Large intestine (tissue), 3 donors: ENCODE measurements at regions not wholly inside any gene's neighbourhood (a gene's known extent, or its start where the extent isn't known, plus 50 kb on each side); places are given as distances from the start of the nearest gene placed in this dataset.

Experiments used
- DNase-seq, 2 donors: peaks; one replicate each; pipeline versions ENCODE4 v3.0.0 to v3.0.0-alpha.2; 2013
- H3K27ac ChIP-seq: one replicate; pipeline ENCODE4 v1.5.1; 2013; ENCODE audit warnings: low read length
- H3K27me3 ChIP-seq: 2 replicates; pipeline ENCODE4 v1.6.1; 2013; ENCODE audit warnings: low read length; ENCODE audit not compliant: control insufficient read depth, insufficient read depth
- H3K36me3 ChIP-seq: 2 replicates; pipeline ENCODE4 v1.6.1; 2013; ENCODE audit warnings: low read length; ENCODE audit not compliant: control insufficient read depth, insufficient read depth
- H3K4me1 ChIP-seq: one replicate; pipeline ENCODE4 v1.6.1; 2013; ENCODE audit warnings: low read length; ENCODE audit not compliant: control insufficient read depth, insufficient read depth
- H3K4me3 ChIP-seq: one replicate; pipeline ENCODE4 v1.5.1; 2013; ENCODE audit warnings: low read length
- H3K9me3 ChIP-seq: one replicate; pipeline ENCODE4 v1.6.1; 2013; ENCODE audit warnings: mild to moderate bottlenecking, low read depth, low read length, moderate library complexity; ENCODE audit not compliant: control insufficient read depth
- WGBS: methylation state at CpG from one replicate; pipeline ENCODE4 v1.1.5; 2013; ENCODE audit warnings: low lambda C conversion rate; ENCODE audit not compliant: insufficient coverage; 5-methylcytosine and 5-hydroxymethylcytosine counted together

- Histone ChIP-seq H3K27me3 (no peaks in the 10 kb centered on the region), H3K36me3 (no peaks in the 10 kb centered on the region), H3K27ac (no peak overlapping the region), H3K4me1 (no peaks in the 10 kb centered on the region), H3K9me3 (no peaks in the 10 kb centered on the region), H3K4me3 (no peak overlapping the region)
- no CpG with 5 or more reads among the region's 1 CpG for WGBS
- DNase-seq: no peak
These were observed 70.1 kb upstream of the STARD4 start for GRCh38 chr5:111582451-111582850.

- H3K36me3 ChIP-seq: no peaks in the 10 kb centered on the region
- H3K27me3 ChIP-seq: no peaks in the 10 kb centered on the region
- H3K27ac ChIP-seq: no peak overlapping the region
- H3K4me1 ChIP-seq: no peaks in the 10 kb centered on the region
- DNase-seq: no peak
- H3K9me3 ChIP-seq: no peaks in the 10 kb centered on the region
- no peak overlapping the region for H3K4me3 ChIP-seq
These were observed 68.6 kb upstream of the STARD4 start for GRCh38 chr5:111580956-111581355.

GRCh38 chr5:111574311-111574710, 62.0 kb upstream of the STARD4 start:
- no peaks in the 10 kb centered on the region for H3K36me3 ChIP-seq
- no peaks in the 10 kb centered on the region for H3K9me3 ChIP-seq
- no peak overlapping the region for H3K27ac ChIP-seq
- 60% methylated on average over 1 of the region's 2 CpGs for WGBS
- DNase-seq: no peak
- H3K27me3 ChIP-seq: no peaks in the 10 kb centered on the region
- no peak overlapping the region for H3K4me3 ChIP-seq
- no peaks in the 10 kb centered on the region for H3K4me1 ChIP-seq

- Histone ChIP-seq H3K27me3 (no peaks in the 10 kb centered on the region), H3K27ac (no peak overlapping the region), H3K4me1 (no peaks in the 10 kb centered on the region), H3K9me3 (no peaks in the 10 kb centered on the region), H3K4me3 (no peak overlapping the region), H3K36me3 (no peaks in the 10 kb centered on the region)
- no CpG with 5 or more reads among the region's 5 CpGs for WGBS
- no peak for DNase-seq
These were observed 60.2 kb upstream of the STARD4 start for GRCh38 chr5:111572561-111572960.

GRCh38 chr5:111563031-111563822, 50.9 kb upstream of the STARD4 start:
- WGBS: 31% methylated on average over 2 of the region's 6 CpGs
- DNase-seq: peak in 1 of 2 donors; percentile 13
- no peaks in the 10 kb centered on the region for H3K9me3 ChIP-seq
- H3K36me3 ChIP-seq: no peaks in the 10 kb centered on the region
- H3K27me3 ChIP-seq: no peaks in the 10 kb centered on the region
- no peak overlapping the region for H3K4me3 ChIP-seq
- no peaks in the 10 kb centered on the region for H3K4me1 ChIP-seq
- no peak overlapping the region for H3K27ac ChIP-seq

GRCh38 chr5:111562561-111562960, 50.2 kb upstream of the STARD4 start:
- no peaks in the 10 kb centered on the region for H3K27me3 ChIP-seq
- H3K36me3 ChIP-seq: no peaks in the 10 kb centered on the region
- WGBS: 75% methylated on average over 1 of the region's 3 CpGs
- no peak overlapping the region for H3K27ac ChIP-seq
- no peaks in the 10 kb centered on the region for H3K9me3 ChIP-seq
- H3K4me1 ChIP-seq: no peaks in the 10 kb centered on the region
- no peak for DNase-seq
- H3K4me3 ChIP-seq: no peak overlapping the region
